HepG2 (cell line): ENCODE measurements at regions not wholly inside any gene's neighbourhood (a gene's known extent, or its start where the extent isn't known, plus 50 kb on each side); places are given as distances from the start of the nearest gene placed in this dataset.

Source experiments
- ATAC-seq: fragments of 200-7000 bp; cut with Tn5 transposase; 3 replicates; pipeline ENCODE4 v1.9.1; 2020; ENCODE audit warnings: mild to moderate bottlenecking, moderate library complexity
- BruUV-seq: library from RNA; stranded (reverse); fragments of 400-500 nt; replicated peaks from 2 replicates; lab custom pipeline; 2021; lab: Mats Ljungman, UMichigan
- CTCF ChIA-PET: fragments of 300-600 bp; formaldehyde crosslinking; extraction: SDS; loops from one replicate; lab custom pipeline; 2021; ENCODE audit warnings: low total read pairs, inconsistent platforms, low intra/inter-chr PET ratio; lab: Yijun Ruan, JAX
- POLR2A ChIA-PET: fragments of 350-600 bp; sonication (Branson Sonifier 250); formaldehyde crosslinking; loops from one replicate; lab custom pipeline; 2020; ENCODE audit warnings: antibody characterized with exemption, inconsistent platforms; lab: Yijun Ruan, JAX
- DNase-seq: peaks from one replicate; pipeline ENCODE4 v3.0.0-alpha.2; 2015; ENCODE audit warnings: low spot score
- FAIRE-seq: peaks from 3 replicates; lab custom pipeline; 2011; peaks lifted over from hg19 to GRCh38; lab: Jason Lieb, UNC
- H2AFZ ChIP-seq: one replicate; pipeline ENCODE4 v1.6.1; 2011; ENCODE audit warnings: low read length, inconsistent platforms
- H3K27ac ChIP-seq: fragments of 300-600 bp; 3 replicates; pipeline ENCODE4 v1.8.0; 2011; ENCODE audit warnings: mixed run types, mild to moderate bottlenecking, mixed read lengths, low read length, inconsistent platforms; ENCODE audit not compliant: insufficient read depth; ENCODE audit errors: extremely low read length
- H3K27me3 ChIP-seq, 2 experiments: fragments of 200-600 bp in 1 of 2; 2 replicates in 1 of 2; 3 replicates in 1 of 2; pipeline versions ENCODE4 v1.6.0 to v1.8.0; 2011; ENCODE audit warnings: low read length in 2 of 2, mild to moderate bottlenecking in 2 of 2, moderate library complexity in 2 of 2, inconsistent platforms in 1 of 2; ENCODE audit not compliant: insufficient read depth in 2 of 2, control insufficient read depth in 1 of 2
- H3K36me3 ChIP-seq, 2 experiments: fragments of 200-600 bp in 1 of 2; replicated peaks in 1 of 2; 2 replicates in 1 of 2; 3 replicates in 1 of 2; pipeline versions ENCODE4 v1.5.1 to v1.8.0; 2011; ENCODE audit warnings: low read length in 2 of 2, inconsistent platforms in 1 of 2; ENCODE audit not compliant: insufficient read depth in 2 of 2, control insufficient read depth in 1 of 2
- H3K4me1 ChIP-seq: 2 replicates; pipeline ENCODE4 v1.5.1; 2012; ENCODE audit warnings: low read length, inconsistent platforms; ENCODE audit not compliant: insufficient read depth
- H3K4me2 ChIP-seq: 2 replicates; pipeline ENCODE4 v1.6.0; 2011; ENCODE audit warnings: low read depth, low read length, inconsistent platforms
- H3K4me3 ChIP-seq, 3 experiments: fragments of 200-600 bp in 1 of 3; sonication (generic), shearing (Covaris generic) in 1 of 3; replicated peaks in 1 of 3; 2 replicates each; pipeline ENCODE4 v1.5.1; 2011 to 2016; ENCODE audit warnings: low read length in 3 of 3, inconsistent platforms in 2 of 3, low read depth in 2 of 3, mild to moderate bottlenecking in 2 of 3, control low read depth in 1 of 3, mixed read lengths in 1 of 3; ENCODE audit not compliant: insufficient read depth in 1 of 3
- H3K79me2 ChIP-seq: one replicate; pipeline ENCODE4 v1.6.1; 2011; ENCODE audit warnings: low read length, inconsistent platforms; ENCODE audit not compliant: insufficient read depth
- H3K9ac ChIP-seq: 2 replicates; pipeline ENCODE4 v1.6.0; 2011; ENCODE audit warnings: mild to moderate bottlenecking, low read depth, low read length, inconsistent platforms; ENCODE audit not compliant: insufficient read depth
- H3K9me3 ChIP-seq: 2 replicates; pipeline ENCODE4 v1.5.1; 2012; ENCODE audit warnings: mild to moderate bottlenecking, low read length
- H4K20me1 ChIP-seq: 2 replicates; pipeline ENCODE4 v1.6.0; 2011; ENCODE audit warnings: inconsistent platforms, mild to moderate bottlenecking, low read length, moderate library complexity; ENCODE audit not compliant: insufficient read depth
- NPAS2 ChIP-seq: sonication (generic); formaldehyde crosslinking; IDR thresholded peaks from 2 replicates; pipeline ENCODE4 v1.8.0; 2022; ENCODE audit warnings: mild to moderate bottlenecking, missing genetic modification reagents, borderline replicate concordance
- POLR2AphosphoS5 ChIP-seq: IDR thresholded peaks from 2 replicates; pipeline ENCODE4 v1.6.1; 2012; ENCODE audit warnings: low read depth, low read length
- RBAK ChIP-seq: sonication (generic); formaldehyde crosslinking; IDR thresholded peaks from 2 replicates; pipeline ENCODE4 v1.5.1; 2020; ENCODE audit warnings: mild to moderate bottlenecking, missing genetic modification reagents
- RXRA ChIP-seq: sonication (generic); formaldehyde crosslinking; IDR thresholded peaks from 2 replicates; pipeline ENCODE4 v1.5.1; 2020; ENCODE audit warnings: missing genetic modification reagents
- SP5 ChIP-seq: IDR thresholded peaks from 2 replicates; pipeline ENCODE4 v1.6.1; 2016; ENCODE audit warnings: low read depth, borderline replicate concordance
- YEATS2 ChIP-seq: sonication (generic); formaldehyde crosslinking; IDR thresholded peaks from 2 replicates; pipeline ENCODE4 v1.4.0; 2020; ENCODE audit warnings: missing genetic modification reagents, borderline replicate concordance
- ZFP41 ChIP-seq: sonication (generic); formaldehyde crosslinking; IDR thresholded peaks from 2 replicates; pipeline ENCODE4 v1.4.0; 2020; ENCODE audit warnings: mild to moderate bottlenecking, missing genetic modification reagents, borderline replicate concordance
- ZNF17 ChIP-seq: sonication (generic); formaldehyde crosslinking; IDR thresholded peaks from 2 replicates; pipeline ENCODE4 v1.5.0; 2020; ENCODE audit warnings: mild to moderate bottlenecking, missing genetic modification reagents
- ZNF761 ChIP-seq: sonication (generic); formaldehyde crosslinking; conservative IDR thresholded peaks from 2 replicates; pipeline ENCODE4 v1.4.0; 2020; ENCODE audit warnings: mild to moderate bottlenecking, missing genetic modification reagents
- ZNF768 ChIP-seq: sonication (generic); formaldehyde crosslinking; IDR thresholded peaks from 2 replicates; pipeline ENCODE4 v1.4.0; 2020; ENCODE audit warnings: missing genetic modification reagents
- ZSCAN30 ChIP-seq: sonication (generic); formaldehyde crosslinking; IDR thresholded peaks from 2 replicates; pipeline ENCODE4 v1.5.0; 2020; ENCODE audit warnings: mild to moderate bottlenecking, missing genetic modification reagents
- in situ Hi-C: cut with HindIII; loops from 2 replicates; pipeline ENCODE4 v1.10.0; 2017; ENCODE audit warnings: low pct_unique_long_range_greater_than_20kb; ENCODE audit not compliant: extremely low pct_ligation_motif_present
- intact Hi-C: fragments of 100-400 bp; cut with micrococcal nuclease; formaldehyde crosslinking; loops from one replicate; pipeline ENCODE4 v1.10.0; 2022; ENCODE audit not compliant: unreplicated experiment
- TF ChIP-seq, protein P1 (sequence below): sonication (generic); formaldehyde crosslinking; IDR thresholded peaks from 2 replicates; pipeline ENCODE4 v1.8.0; 2022; ENCODE audit warnings: mild to moderate bottlenecking, missing genetic modification reagents

- ChIA-PET CTCF (no interaction called here), POLR2A (no interaction called here)
- peaks cover 71% of the 10 kb centered on the region for H3K9me3 ChIP-seq
- intact Hi-C loops (no loop called here), in situ Hi-C loops (no loop called here)
- no peak overlapping the region for H3K27ac ChIP-seq
- H2AFZ ChIP-seq = no peak overlapping the region
- no peak overlapping the region for H3K9ac ChIP-seq
- H4K20me1 ChIP-seq = no peaks in the 10 kb centered on the region
- BruUV-seq = no TSS peak
- no peaks in the 10 kb centered on the region for H3K27me3 ChIP-seq
- DNase-seq = no peak
- no peaks in the 10 kb centered on the region for H3K36me3 ChIP-seq
- TF ChIP-seq SP5 (CRISPR knock-in tag) = no peak
- no peak for TF ChIP-seq YEATS2
- no peak for TF ChIP-seq POLR2AphosphoS5
- TF ChIP-seq NPAS2 = no peak
- TF ChIP-seq ZSCAN30 = no peak
- no peak for TF ChIP-seq ZNF17 (CRISPR knock-in tag)
- TF ChIP-seq ZNF768 (CRISPR knock-in tag) = no peak
- TF ChIP-seq RBAK (CRISPR knock-in tag) = no peak
- TF ChIP-seq ZFP41 (CRISPR knock-in tag) = no peak
- TF ChIP-seq, protein P1, sequence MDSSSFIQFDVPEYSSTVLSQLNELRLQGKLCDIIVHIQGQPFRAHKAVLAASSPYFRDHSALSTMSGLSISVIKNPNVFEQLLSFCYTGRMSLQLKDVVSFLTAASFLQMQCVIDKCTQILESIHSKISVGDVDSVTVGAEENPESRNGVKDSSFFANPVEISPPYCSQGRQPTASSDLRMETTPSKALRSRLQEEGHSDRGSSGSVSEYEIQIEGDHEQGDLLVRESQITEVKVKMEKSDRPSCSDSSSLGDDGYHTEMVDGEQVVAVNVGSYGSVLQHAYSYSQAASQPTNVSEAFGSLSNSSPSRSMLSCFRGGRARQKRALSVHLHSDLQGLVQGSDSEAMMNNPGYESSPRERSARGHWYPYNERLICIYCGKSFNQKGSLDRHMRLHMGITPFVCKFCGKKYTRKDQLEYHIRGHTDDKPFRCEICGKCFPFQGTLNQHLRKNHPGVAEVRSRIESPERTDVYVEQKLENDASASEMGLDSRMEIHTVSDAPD (CRISPR knock-in tag) = no peak
- TF ChIP-seq ZNF761 (CRISPR knock-in tag) = no peak
- TF ChIP-seq RXRA = no peak
- no peaks in the 10 kb centered on the region for H3K79me2 ChIP-seq
- H3K4me2 ChIP-seq = no peak overlapping the region
- no peak for ATAC-seq
- H3K4me1 ChIP-seq = no peaks in the 10 kb centered on the region
- FAIRE-seq = no peak
- H3K4me3 ChIP-seq = no peak overlapping the region
These were observed 807.1 kb downstream of the KCNJ2 start for GRCh38 chr17:70976447-70976846.
